ENCODE measurements at regions not wholly inside any gene's neighbourhood (a gene's known extent, or its start where the extent isn't known, plus 50 kb on each side); places are given as distances from the start of the nearest gene placed in this dataset.
"Not testable (repeated sequence)": the region's sequence is repeated elsewhere in the genome, so short reads cannot be mapped to it uniquely, and the experiment has no call there.

- TF ChIP-seq CTCF (IDR thresholded peaks at IDR 0.05; ENCODE audit: control insufficient read depth, extremely low read depth, insufficient read depth), result no peak
- no peak overlapping the region for H3K4me3 ChIP-seq (ENCODE audit: low read depth, low read length)
- no peak for DNase-seq (ENCODE audit: low read depth)
Measured at GRCh38 chr22:49699928-49700498, 127.7 kb downstream of the BRD1 start.

DNA sequence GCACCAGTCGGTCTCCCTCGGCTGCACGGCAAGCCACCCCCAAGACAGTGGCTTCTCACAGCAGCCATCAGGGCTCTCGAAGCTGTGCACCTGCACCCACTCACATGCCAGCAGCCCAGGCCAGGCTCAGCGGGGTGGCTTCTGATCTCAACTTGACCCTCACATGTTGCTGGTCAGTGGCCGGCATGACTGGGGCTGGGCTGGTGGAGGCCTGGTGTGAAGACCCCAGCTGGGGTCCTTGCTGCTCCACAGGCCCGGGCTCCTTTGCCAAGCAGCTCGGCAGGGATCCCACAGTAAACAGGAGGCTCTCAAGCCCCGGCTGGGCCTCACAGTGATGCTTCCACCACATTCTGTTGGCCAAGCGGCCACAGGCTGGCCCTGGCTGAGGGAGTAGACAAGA lies 128.2 kb downstream of the BRD1 start:
- DNase-seq (ENCODE audit: low read depth), result no peak
- no peak overlapping the region for H3K4me3 ChIP-seq (ENCODE audit: low read depth, low read length)
- TF ChIP-seq CTCF (IDR thresholded peaks at IDR 0.05; ENCODE audit: control insufficient read depth, extremely low read depth, insufficient read depth), result no peak

GRCh38 chr22:49698616-49699015 lies 129.1 kb downstream of the BRD1 start:
- DNase-seq (ENCODE audit: low read depth); H3K4me3 ChIP-seq (ENCODE audit: low read depth, low read length): not testable (repeated sequence)

DNA sequence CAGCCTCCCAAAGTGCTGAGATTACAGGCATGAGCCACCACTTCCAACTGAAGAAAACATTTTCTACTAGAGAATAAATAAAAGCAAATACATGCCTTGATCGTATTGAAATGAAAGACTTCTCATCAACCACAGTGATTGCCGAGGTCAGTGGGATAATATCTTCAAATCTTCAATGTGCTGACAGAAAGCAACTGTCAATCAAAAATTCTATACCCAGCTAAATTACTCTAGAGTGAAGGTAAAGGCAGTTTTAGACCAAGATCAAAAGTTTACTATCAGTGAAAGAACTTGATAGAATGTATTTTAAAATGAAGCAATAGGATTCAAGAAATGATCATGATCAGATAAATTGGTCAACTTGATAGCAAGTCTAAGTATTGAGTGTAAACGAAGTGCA lies 130.6 kb downstream of the BRD1 start:
- DNase-seq (ENCODE audit: low read depth), result no peak
- TF ChIP-seq CTCF (IDR thresholded peaks at IDR 0.05; ENCODE audit: control insufficient read depth, extremely low read depth, insufficient read depth), result no peak
- H3K4me3 ChIP-seq (ENCODE audit: low read depth, low read length), result no peak overlapping the region

DNA sequence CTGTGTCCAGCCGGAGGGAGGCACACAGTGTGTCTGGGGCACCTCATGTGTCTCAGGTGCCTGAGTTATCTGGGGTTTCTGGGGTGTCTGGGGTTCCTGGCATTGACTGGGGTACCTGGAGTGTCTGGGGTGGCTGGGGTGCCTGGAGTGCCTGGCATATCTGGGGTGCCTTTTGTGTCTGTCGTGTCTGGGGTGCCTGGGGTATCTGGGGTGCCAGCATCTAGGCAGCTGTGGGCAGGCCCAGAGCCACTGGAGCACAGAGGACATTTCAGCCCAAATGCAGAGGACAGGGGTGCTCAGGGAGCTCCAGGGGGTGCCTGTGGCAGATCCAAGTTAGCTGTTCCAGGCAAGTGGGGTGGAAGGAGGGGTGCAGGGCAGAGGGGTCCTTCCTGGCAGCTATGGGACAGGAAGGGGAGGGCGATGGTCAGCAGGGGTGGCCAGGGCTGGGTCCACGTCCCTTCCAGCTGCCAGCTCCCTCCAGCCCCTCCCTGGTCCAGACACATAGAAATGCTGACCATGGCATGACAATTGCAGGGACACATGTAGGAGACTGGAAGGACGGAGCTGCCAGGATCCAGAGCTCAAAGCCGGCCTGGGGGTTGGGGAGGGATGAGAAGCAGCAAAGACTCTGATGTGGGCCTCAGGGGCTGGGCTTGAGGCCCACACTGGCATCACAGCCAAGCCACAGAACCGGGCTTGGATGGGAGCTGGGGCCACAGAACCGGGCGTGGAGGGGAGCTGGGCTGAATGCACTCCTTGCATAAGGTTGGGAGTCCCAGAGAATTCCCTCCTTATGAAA lies 133.0 kb downstream of the BRD1 start:
- DNase-seq (ENCODE audit: low read depth), result no peak
- no peak for TF ChIP-seq CTCF (IDR thresholded peaks at IDR 0.05; ENCODE audit: control insufficient read depth, extremely low read depth, insufficient read depth)
- H3K4me3 ChIP-seq (ENCODE audit: low read depth, low read length), result no peak overlapping the region

DNA sequence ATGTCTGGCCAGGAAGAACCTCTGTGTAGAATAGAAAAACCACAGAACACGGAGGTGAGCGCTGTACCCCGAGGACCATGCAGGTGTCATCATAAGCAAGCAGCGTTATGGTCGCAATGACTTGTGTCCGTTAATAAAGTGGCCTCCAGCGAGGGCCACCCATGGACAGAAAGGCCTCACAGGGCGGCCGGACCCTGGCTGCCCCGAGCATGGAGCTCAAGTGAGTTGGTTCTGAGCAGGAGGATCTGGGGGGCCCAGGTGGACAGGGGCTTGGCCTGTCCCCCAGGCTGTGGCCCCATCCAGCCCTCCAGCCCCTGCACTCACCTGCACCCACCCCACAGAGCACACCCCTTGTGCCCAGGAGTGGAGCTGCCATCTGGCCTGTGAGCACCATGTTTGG lies 133.8 kb downstream of the BRD1 start:
- DNase-seq (ENCODE audit: low read depth), result no peak
- H3K4me3 ChIP-seq (ENCODE audit: low read depth, low read length), result no peak overlapping the region
- TF ChIP-seq CTCF (IDR thresholded peaks at IDR 0.05; ENCODE audit: control insufficient read depth, extremely low read depth, insufficient read depth), result no peak

DNA sequence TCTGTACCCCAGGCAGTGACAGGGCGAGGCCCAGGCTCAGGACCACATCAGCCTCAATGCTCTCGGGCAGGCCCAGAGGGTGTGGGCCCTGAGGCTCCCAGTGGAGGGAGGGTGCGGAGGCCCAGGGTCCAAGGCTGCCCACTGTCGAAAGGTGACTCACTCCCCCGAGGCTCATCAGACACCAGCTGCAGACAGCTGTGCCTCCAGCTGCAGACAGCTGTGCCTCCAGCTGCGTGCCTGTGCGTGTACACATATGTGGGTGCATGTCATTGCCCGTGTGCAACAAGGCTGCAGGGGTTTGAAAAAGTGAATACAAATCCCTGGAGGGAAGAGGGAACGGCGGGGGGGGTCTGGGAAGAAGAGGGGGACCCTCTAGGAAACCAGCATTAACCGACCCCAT lies 134.3 kb downstream of the BRD1 start:
- TF ChIP-seq CTCF (IDR thresholded peaks at IDR 0.05; ENCODE audit: control insufficient read depth, extremely low read depth, insufficient read depth), result no peak
- H3K4me3 ChIP-seq (ENCODE audit: low read depth, low read length), result no peak overlapping the region
- DNase-seq (ENCODE audit: low read depth), result no peak
